Activated CD4-positive, alpha-beta T cell treated with anti-CD3 and anti-CD28 coated beads, Interleukin-2, amount 50 U/mL, for 48 hours (primary cell): ENCODE measurements at regions not wholly inside any gene's neighbourhood (a gene's known extent, or its start where the extent isn't known, plus 50 kb on each side); places are given as distances from the start of the nearest gene placed in this dataset.

ENCODE experiments used
- DNase-seq, 2 experiments: peaks; one replicate each; pipeline ENCODE4 v3.0.0-alpha.2; 2020

DNA sequence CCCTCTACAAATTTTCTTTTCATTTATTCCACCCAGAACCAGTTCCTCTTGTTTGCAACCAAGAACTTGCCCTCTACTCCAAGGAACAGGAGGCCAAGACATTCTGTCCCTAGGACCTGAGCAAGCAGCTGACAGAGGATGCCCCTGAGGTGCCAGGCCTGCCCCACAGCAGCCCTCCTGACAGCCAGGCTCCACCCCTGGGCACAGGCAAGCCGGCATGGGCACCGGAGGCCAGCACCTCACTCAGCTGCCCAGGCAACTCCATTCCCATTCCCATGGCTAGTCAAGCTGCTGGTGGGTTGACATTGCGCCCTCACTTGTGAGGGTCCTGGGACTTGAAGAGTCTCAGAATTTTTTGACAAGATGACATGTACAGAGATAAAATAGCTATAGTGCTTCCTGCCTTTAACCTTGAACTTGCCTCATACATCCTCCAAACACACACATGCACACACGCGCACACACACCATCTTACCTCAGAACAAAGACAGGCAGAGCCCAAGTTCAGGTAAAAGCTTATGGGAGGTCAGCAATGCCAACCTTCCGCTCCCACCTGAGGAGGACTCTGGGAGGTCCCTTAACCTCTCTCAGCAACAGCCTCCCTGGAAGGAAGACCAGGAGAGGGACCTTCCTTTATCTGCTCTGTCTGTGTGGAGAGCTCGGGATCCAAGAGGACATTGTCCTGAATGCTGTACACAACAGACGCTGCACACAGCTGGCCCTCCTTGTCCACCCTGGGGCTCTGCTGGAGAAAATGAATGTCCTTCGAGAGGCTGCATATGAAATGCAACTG, 620.9 kb upstream of the CADM1 start:
- DNase-seq: no peak

DNA sequence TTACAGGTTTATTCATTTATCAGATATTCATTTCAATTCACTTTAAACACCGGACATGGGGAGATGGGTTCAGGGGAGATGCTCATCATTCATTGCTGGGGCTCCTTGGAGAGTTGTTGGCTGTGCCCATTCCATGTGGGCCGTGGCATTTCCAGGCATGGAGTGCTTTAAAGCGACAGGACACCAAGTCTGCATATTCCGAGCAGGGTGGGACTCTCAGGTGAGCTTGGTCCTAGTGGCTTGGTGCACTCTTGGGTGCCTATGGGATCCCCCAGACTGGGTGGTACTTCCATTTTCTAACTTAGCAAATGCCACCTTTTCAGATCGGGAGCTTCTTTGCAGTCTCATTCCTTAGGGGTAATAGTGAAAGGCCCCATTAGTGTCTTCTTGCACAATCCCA, 619.5 kb upstream of the CADM1 start:
- no peak for DNase-seq

DNA sequence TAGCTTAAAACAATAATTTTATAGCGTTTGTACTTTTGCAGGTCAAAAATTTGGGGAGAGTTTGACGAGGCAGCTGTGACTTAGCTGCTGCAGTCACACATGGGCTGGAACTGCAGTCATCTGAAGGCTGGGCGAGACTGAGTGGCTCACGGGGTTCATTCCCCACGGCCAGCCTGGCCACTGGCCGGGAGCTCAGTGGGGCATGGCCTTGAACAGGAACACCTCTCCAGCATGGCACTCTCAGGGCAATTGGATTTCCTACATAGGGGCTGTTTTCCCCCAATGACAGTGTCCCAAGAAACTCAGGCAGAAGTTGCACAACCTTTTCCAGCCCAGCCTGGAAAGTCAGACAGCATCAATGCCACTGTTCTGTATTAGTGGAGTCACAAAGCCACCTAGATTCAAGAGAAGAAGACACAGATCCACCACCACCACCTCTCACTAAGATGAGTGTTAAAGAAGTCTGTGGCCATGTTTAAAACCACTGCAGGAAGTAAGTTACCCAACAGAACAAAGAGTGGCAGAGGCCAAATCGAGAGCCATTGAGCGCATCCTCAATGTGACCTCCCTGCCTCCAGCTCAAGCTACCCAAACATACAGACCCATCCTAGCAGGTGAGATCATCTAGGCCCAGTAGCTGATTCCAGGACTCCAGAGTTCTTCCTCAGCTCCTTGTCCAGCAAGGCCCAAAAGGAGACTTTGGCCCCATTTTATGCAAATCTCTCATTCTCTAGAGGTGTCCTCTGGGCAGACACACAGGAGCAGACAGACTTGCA, 618.7 kb upstream of the CADM1 start:
- DNase-seq: no peak

DNA sequence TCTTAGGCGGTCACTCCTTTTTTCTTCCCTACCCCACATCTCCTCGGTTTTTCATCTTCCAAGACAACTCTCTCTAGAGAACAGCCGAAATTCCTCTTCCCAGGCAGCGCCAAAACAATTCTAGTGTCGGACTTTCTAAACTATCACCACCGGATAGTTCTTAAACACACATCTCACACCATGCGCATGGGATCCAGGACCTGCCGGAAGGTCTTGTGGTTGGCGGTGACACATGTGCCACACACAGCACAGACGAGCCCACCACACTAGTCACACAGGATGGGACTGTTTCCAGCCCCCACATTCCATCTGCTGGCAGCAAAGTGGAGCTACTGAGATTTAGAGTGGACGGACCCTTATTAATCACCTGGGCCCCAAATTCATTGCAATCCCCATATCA, 614.9 kb upstream of the CADM1 start:
- DNase-seq: no peak

DNA sequence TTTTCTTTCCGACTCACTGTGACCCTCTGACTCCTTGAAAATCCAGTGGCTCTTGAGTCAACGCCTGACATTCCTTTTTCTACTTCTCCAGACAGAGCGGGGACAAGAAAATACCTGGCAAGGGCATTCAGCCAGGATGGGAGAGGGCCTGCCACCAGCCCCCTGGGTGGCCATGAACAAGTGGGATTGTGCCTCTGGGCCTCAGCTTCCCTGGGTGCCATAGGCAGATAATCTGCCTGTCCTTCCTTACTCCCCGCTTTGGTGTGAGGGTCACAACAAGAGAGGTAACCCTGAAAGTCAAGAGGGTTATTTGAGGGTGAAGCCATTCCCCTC, 613.9 kb upstream of the CADM1 start:
- no peak for DNase-seq

DNA sequence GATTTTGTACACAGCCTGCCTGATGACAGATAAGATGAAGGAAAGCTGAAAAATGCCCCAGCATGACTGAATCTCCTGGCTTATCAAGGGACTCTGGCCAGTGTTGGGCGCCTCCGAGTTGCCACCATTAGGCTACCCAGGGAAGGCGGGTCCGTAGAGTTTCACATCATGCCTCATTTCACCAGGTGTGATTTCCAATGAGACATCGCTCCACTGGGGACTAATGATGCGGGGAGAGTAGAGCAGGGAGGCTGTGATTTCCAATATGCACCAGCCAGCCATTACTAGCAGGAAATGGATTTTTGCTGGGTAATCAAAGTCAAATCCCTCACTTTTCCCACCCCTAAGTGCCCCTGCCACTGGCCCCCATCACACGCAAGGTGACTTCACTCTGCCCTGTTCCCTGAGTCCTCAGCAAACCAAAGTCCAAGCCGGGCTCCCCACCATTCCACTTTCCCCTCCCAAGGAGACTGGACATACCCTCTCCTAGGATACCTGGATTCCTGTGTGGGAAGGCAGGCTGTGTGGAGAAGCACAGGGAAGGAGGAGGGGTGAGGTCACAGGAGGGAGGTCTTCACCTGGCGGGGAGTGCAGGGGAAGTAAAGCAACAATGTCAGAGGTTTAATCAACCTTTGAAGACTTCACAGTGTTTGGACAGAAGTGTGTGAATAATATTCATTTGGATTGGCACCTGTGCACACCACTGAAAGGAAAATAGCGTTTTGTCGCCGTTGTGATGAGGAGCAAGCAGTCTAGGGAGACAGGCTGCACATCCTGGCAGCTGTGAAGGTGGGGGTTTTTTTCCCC, 613.3 kb upstream of the CADM1 start:
- no peak for DNase-seq

DNA sequence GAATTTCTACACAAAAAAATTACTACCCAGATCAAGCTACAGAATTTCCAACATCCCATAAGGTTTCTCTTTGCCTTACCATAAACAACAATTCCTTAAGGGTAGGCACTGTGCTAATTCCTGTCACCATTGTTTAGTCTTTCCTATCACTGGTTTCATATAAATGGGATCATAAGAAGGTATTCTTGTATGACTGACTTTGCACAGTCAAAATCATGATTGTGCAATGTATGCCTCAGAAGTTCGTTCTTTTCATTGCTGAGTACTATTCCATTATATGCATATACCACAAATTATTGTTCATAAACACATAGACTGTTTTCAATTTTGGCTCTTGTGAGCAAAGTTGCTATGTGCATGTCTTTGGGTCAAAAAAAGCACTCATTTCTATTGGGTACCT, 611.6 kb upstream of the CADM1 start:
- no peak for DNase-seq

DNA sequence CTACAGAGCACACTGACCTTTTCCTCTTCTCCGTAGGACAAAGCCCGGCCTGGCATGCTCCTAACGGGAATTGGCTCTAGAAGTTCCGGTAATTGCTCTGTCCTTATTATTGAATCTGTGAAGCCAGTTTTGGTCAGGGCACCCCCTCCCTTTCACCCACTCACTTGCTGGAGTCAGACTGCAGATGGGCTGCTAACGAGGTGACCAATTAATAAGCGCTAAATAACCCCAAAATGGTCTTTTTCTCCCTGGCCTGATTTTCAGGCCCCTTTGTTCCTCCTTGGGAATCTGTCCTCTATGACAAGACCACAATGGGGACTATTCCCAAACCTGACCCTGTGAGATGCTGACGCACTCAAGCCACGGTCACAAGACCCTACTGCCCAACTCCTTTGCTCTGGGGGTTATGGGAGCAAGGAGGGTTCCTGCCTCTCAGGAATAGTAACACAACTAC, 610.0 kb upstream of the CADM1 start:
- no peak for DNase-seq

DNA sequence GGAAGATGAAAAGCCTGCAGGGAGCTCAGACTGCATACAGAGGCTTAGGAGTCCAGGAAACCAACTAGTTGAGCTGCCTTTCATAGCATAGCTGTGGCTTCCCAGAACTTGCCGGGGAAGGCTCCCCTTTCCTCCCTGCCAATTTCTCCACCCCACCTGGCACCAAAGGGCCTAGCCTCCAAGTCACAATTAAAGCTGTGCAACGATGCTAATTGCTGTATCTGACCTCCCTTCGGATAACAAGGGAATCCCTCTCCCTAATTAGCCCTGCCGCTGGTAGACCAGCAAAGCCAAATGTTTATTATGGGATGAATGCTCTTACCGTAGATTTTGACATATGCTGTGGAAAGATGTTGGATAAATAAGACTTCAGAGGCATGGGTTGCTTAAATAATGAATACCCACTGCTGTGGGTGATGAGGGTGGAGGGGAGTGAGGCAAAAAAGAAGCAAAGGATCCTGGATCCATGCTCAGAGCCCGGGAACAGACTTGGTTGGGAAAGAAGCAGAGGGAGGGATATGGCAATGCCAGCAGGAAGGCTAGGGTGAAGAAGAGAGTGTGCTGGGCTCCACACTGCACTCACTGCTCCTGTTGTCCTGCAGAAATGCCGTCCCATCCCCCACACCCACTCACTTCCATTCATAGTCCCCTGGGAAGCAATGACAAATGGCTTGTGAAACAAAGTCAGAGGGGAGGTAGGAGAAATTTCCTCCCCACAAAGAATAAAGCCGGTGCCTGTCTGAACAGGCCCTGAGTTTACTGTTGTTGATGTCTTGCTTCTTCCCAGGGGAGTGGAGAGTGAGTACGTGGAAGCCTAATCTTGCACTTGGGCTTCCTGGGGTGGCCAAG, 608.1 kb upstream of the CADM1 start:
- no peak for DNase-seq

DNA sequence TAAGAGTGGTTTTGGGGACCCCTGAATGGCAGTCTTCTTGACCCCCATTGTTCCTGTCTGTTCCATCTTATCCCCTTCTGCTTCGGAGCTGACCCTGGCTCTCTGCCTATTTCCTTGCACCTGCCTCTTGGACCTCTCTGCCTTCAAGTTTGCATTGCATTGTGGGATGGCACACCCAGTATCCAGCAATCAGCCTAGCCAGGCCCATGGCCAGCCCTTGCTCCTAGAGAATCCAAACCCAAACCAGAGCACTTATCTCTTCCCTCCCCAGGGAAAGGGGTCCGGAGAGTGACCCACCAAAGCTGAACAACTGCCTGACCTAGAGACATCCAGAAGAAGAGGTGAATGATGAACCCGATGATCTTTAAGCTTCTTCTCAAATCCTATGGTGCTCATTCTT, 607.3 kb upstream of the CADM1 start:
- no peak for DNase-seq

DNA sequence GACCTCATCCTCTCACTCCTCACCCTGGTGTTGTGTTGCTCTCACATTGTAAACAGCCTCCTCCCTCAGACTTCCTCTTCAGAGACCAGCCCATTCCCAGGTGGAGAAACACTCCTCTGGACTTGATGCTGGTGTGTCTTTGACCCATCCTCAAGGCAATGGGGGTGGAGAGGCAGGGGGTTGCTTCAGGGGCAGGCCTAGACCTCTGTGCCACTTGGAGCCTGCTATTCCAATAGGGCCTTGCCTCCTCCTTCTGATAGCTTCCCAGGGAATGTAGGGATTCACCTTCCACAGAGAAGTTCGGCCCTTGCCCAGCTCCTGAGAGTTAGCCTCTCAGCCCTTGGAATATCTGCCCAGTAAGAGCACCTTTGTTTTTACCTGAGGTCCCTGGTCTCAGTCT, 606.6 kb upstream of the CADM1 start:
- DNase-seq: no peak

DNA sequence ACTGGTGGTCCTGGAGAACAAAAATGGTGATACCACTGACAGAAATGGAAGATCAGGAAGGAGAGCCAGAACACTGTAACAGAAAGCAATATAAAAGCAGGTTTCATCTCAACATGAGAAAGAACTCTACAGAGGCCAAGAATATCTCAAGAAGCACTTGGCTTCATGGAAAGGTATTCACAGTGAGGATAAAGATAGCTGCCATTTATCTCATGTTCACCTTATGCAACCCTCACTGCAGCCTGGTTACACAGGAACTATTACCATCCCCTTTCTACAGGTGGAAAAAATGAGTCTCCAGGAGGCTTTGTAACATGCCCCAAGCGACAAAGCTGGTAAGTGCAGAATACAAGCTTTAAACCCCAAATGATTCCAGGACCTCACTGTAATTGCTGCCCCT, 606.1 kb upstream of the CADM1 start:
- DNase-seq: no peak

DNA sequence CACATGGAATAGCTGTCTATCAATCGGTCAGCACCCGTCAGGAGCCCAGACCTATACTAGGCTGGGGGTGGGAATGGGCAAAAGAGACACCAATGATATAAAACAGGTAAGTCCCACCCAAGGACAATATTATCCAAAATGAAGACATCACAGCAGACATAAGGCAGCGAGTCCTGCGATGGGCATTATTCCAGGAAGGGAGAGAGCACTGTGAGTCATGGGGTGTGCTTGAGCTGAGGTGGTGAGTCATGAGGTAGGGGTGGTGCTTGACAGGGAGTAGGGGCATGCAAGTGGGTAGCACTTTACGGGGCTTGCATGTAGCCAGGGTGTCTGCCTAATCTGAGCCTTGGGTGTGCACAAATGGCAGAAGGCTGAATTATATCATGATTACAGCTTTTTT, 605.0 kb upstream of the CADM1 start:
- DNase-seq: no peak

DNA sequence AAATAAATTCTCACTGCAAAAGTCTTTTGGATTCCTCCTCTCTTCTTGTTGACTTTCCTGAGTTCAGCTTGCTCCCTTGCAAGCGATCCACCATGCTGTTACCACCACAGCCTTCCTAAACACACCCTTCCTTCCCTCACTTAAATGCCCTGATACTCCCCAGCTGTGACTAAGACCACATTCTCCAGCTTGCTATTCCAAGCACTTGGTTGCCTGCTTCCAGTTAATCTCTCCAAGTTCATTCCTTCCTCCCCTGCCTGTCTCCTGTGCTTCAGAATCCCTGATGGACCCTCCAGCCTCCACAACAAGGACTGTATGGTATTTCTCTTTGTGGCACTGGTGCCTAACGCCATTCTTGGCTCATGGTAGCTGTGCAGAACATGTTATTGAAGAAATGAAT, 603.9 kb upstream of the CADM1 start:
- no peak for DNase-seq

DNA sequence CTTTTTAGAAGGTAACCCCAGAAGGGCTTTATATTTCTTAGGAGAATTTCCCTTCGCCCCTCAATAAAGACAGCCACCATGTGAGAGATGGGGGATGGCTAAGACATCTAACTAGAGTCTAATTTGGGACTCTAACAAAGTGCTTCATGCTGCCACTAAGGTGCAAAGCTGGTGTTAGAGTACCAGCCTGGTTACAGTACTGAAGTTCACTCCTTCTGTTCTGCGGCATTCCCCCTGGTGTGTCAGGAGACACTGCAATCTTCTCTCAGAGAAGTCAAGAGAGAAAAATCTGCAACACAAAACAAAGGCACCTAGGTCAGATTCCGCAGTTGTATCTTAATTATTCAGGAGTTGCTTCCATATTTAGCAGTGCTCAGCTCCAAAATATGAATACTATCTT, 603.0 kb upstream of the CADM1 start:
- DNase-seq: no peak

DNA sequence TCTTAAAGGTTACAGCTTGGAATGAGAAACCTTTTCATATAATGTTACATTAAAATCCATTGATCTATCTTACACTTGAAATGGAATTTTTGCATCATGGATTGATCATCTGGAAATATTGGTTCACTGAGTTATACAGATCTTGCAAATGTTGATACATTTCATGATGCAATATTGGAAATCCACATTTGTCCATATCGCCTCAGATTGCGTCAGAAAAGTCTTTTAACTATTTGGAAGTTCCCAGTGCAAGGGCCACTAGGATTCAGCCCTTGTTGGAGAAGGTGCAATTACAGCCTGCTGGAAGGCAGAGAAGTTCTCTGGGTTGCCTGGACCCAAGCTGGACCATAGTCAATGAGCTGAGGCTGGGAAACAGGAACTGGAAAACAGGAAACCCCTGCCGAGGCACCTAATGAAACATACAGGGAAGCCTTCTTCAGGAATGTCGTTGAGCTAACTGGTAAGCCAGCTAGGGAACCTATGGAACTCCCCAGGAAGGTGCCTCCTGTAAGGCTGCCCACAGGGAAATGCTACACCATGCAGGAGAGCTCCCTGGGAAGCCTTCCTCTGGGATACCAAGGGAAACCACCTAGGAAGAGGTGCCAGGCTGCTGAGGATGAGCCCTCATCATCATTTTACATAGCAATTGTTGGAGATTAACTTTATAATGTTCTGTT, 600.4 kb upstream of the CADM1 start:
- DNase-seq: no peak

DNA sequence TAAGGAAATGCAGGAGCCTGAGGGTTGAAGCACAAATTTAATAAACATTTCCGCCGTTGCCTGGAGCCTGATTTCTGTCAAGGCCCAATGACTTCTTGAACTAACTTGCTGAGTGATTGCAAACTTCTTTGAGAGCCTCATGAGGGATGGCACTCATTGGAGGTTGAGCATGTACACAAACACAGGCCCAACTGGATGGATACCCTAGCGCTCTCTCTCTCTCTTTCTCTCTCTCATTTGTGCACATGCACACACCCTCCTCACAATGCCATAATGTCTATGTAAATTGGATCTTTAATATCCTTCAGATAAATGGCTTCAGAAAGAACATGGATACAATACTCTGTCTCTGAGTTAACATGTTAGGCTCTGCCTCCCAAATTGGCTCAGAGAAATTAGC, 597.7 kb upstream of the CADM1 start:
- DNase-seq: no peak

DNA sequence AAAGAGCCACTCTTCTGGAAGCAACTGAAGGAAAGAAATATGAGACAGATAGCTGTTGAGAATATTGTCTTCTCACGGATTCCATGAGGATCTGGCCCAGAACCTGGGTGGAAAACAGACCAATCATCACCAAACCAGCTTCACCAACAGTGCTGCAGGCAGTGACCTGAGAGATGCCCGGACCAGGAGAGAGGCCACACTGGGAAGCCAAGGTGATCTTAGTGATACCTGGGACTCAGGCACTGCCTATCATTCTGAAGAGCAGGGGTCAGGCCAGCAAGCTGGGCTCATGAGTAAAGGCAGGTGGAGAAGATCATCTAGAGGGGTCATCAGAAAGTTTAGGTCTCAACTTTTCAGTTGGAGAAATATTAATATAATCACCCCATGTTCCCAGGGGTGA, 595.8 kb upstream of the CADM1 start:
- DNase-seq: no peak

DNA sequence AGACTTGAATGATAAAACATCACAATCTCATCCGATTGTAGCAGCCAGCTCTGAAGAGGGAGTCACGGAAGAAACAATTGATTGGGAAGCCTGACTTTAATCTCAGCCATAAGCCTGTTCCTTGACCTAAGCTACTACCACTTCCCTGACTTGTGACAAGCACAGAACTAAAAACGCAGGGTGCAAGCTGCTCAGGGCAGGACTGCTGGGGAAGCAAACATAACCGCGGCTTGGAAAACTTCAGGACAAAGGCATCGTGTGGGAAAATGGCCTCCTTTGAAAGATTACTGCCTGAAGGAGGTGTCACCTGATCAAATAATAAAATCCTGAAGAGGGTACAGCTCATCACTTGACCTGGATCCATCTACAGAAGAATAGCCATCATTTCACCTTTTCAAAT, 595.3 kb upstream of the CADM1 start:
- DNase-seq: no peak

DNA sequence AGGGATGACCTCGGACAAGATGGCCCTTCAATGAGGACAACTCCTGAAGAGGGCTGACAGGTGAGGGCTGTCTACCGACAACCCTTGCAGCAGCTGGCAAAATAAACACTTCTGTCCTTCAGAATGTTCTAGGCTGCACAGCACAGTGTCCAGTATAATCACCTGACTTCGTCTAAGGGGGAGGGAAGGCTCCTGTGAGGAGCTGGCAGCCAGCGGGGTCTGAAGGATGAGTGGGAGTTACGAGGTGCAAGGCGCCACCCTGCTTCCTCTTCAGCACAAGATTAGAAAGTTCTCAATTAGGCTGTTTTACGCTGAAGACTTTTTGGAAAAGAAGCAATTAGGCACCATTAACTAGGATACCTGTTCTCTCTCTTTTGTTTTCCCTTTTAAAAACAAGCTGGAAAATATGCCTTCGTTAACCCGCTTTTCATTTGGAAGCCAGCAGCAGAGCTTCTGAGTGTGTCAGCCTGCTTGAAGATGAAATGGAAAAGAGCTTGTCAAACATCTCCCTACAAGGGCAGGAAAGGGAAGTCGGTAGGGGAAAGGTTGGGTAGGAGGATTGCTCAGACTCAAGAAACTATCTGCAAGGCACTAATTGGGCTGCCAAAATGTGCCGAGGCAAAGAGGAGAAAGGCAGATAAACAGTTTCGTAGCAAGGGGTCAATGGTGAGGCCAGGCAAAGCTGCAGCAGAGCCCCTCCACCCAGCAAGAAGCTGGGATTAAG, 592.2 kb upstream of the CADM1 start:
- no peak for DNase-seq

DNA sequence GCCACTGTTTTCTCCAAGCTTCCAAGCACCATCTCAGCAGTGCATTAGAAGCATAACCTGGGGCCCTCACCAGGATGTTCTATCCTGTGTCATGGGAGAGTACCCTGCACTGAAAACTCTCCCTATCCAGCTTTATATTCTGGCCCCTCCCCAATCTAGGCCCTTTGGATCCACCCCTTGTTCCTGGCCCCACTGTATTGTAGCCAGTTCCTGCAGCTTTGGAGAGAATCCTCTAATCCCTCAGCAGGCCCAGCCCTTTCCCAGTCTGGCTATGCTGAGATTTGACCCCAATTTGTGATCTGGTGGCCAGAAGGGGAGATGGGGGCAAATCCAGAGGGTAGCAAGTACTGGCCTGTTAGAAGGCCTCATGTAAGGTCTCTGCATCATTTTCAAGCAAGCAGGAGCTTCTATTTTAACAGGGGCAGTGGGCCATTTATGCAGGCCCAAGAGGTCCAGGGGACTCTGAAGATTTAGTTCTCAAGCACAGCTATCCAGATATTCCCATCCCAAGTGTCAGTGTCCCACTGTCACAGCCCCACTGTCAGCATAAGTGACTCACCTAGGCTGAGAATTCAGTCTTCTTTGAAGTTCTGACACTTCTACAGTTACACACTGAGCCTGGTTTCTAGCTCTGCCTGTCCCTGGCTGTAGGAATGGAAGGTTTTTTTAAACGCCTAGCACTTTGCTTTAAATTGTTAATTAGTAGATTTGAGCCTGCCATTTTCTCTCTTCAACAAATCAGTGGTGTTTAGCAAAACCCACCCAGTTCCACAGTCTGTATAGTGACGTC, 589.5 kb upstream of the CADM1 start:
- DNase-seq: no peak
